ENCODE measurements at regions not wholly inside any gene's neighbourhood (a gene's known extent, or its start where the extent isn't known, plus 50 kb on each side); places are given as distances from the start of the nearest gene placed in this dataset.

GRCh38 chr2:234691214-234691575 lies 194.3 kb upstream of the ARL4C start:
- TF ChIP-seq SPI1 (IDR thresholded peaks at IDR 0.05; ENCODE audit: low read depth, low read length) = no peak
- no peak for TF ChIP-seq PAX5 (IDR thresholded peaks at IDR 0.05; ENCODE audit: insufficient read depth, low read length, severe bottlenecking)
- TF ChIP-seq TAF1 (IDR thresholded peaks at IDR 0.05; ENCODE audit: low read depth, low read length) = no peak
- no peak for TF ChIP-seq POLR2A (IDR thresholded peaks at IDR 0.05; ENCODE audit: low read depth, low read length)
- TF ChIP-seq POLR2AphosphoS5 (IDR thresholded peaks at IDR 0.05; ENCODE audit: low read depth, low read length) = no peak
- FAIRE-seq (no peak), DNase-seq (ENCODE audit: insufficient read length, low spot score) (no peak)

GRCh38 chr2:234690569-234691213 lies 193.8 kb upstream of the ARL4C start:
- TF ChIP-seq POU2F2 (IDR thresholded peaks at IDR 0.05; ENCODE audit: low read depth, low read length) (no peak), PAX5 (IDR thresholded peaks at IDR 0.05; ENCODE audit: insufficient read depth, low read length, severe bottlenecking) (no peak)

GRCh38 chr2:234689911-234690379 lies 193.1 kb upstream of the ARL4C start:
- DNase-seq (ENCODE audit: insufficient read length, low spot score) (no peak), FAIRE-seq (no peak)
- no peak for TF ChIP-seq POLR2A (IDR thresholded peaks at IDR 0.05; ENCODE audit: low read depth, low read length)
- TF ChIP-seq POU2F2 (IDR thresholded peaks at IDR 0.05; ENCODE audit: low read depth, low read length) = no peak
- TF ChIP-seq TAF1 (IDR thresholded peaks at IDR 0.05; ENCODE audit: low read depth, low read length) = no peak
- TF ChIP-seq POLR2AphosphoS5 (IDR thresholded peaks at IDR 0.05; ENCODE audit: low read depth, low read length) = no peak
- no peak for TF ChIP-seq SPI1 (IDR thresholded peaks at IDR 0.05; ENCODE audit: low read depth, low read length)

More at GRCh38 chr2:234690569-234691213, 193.8 kb upstream of the ARL4C start:
- no peak for DNase-seq (ENCODE audit: insufficient read length, low spot score)
- FAIRE-seq = no peak

- FAIRE-seq (peak; percentile 76), DNase-seq (ENCODE audit: insufficient read length, low spot score) (no peak)
- TF ChIP-seq TAF1 (IDR thresholded peaks at IDR 0.05; ENCODE audit: low read depth, low read length) (no peak), PAX5 (IDR thresholded peaks at IDR 0.05; ENCODE audit: insufficient read depth, low read length, severe bottlenecking) (no peak), POLR2A (IDR thresholded peaks at IDR 0.05; ENCODE audit: low read depth, low read length) (no peak), POLR2AphosphoS5 (IDR thresholded peaks at IDR 0.05; ENCODE audit: low read depth, low read length) (no peak), POU2F2 (IDR thresholded peaks at IDR 0.05; ENCODE audit: low read depth, low read length) (no peak), SPI1 (IDR thresholded peaks at IDR 0.05; ENCODE audit: low read depth, low read length) (no peak)
These were observed 191.0 kb upstream of the ARL4C start for GRCh38 chr2:234687718-234688475.

- no peak for DNase-seq (ENCODE audit: insufficient read length, low spot score)
- TF ChIP-seq POLR2AphosphoS5 (IDR thresholded peaks at IDR 0.05; ENCODE audit: low read depth, low read length) (no peak), SPI1 (IDR thresholded peaks at IDR 0.05; ENCODE audit: low read depth, low read length) (no peak), TAF1 (IDR thresholded peaks at IDR 0.05; ENCODE audit: low read depth, low read length) (no peak), PAX5 (IDR thresholded peaks at IDR 0.05; ENCODE audit: insufficient read depth, low read length, severe bottlenecking) (no peak), POU2F2 (IDR thresholded peaks at IDR 0.05; ENCODE audit: low read depth, low read length) (no peak), POLR2A (IDR thresholded peaks at IDR 0.05; ENCODE audit: low read depth, low read length) (no peak)
- FAIRE-seq = no peak
These were observed 189.4 kb upstream of the ARL4C start for GRCh38 chr2:234686088-234686890.

GRCh38 chr2:234684466-234684865 lies 187.6 kb upstream of the ARL4C start:
- FAIRE-seq (no peak), DNase-seq (ENCODE audit: insufficient read length, low spot score) (no peak)
- TF ChIP-seq POU2F2 (IDR thresholded peaks at IDR 0.05; ENCODE audit: low read depth, low read length) (no peak), PAX5 (IDR thresholded peaks at IDR 0.05; ENCODE audit: insufficient read depth, low read length, severe bottlenecking) (no peak), POLR2AphosphoS5 (IDR thresholded peaks at IDR 0.05; ENCODE audit: low read depth, low read length) (no peak), SPI1 (IDR thresholded peaks at IDR 0.05; ENCODE audit: low read depth, low read length) (no peak), POLR2A (IDR thresholded peaks at IDR 0.05; ENCODE audit: low read depth, low read length) (no peak), TAF1 (IDR thresholded peaks at IDR 0.05; ENCODE audit: low read depth, low read length) (no peak)

GRCh38 chr2:234683950-234684349 lies 187.1 kb upstream of the ARL4C start:
- FAIRE-seq = no peak
- no peak for DNase-seq (ENCODE audit: insufficient read length, low spot score)
- TF ChIP-seq PAX5 (IDR thresholded peaks at IDR 0.05; ENCODE audit: insufficient read depth, low read length, severe bottlenecking) (no peak), POLR2AphosphoS5 (IDR thresholded peaks at IDR 0.05; ENCODE audit: low read depth, low read length) (no peak), POLR2A (IDR thresholded peaks at IDR 0.05; ENCODE audit: low read depth, low read length) (no peak), POU2F2 (IDR thresholded peaks at IDR 0.05; ENCODE audit: low read depth, low read length) (no peak), SPI1 (IDR thresholded peaks at IDR 0.05; ENCODE audit: low read depth, low read length) (no peak), TAF1 (IDR thresholded peaks at IDR 0.05; ENCODE audit: low read depth, low read length) (no peak)

- no peak for TF ChIP-seq POLR2A (IDR thresholded peaks at IDR 0.05; ENCODE audit: low read depth, low read length)
- no peak for TF ChIP-seq TAF1 (IDR thresholded peaks at IDR 0.05; ENCODE audit: low read depth, low read length)
- TF ChIP-seq POLR2AphosphoS5 (IDR thresholded peaks at IDR 0.05; ENCODE audit: low read depth, low read length) = no peak
- TF ChIP-seq PAX5 (IDR thresholded peaks at IDR 0.05; ENCODE audit: insufficient read depth, low read length, severe bottlenecking) = no peak
- no peak for TF ChIP-seq POU2F2 (IDR thresholded peaks at IDR 0.05; ENCODE audit: low read depth, low read length)
- TF ChIP-seq SPI1 (IDR thresholded peaks at IDR 0.05; ENCODE audit: low read depth, low read length) = no peak
- peak; percentile 33 for FAIRE-seq
- no peak for DNase-seq (ENCODE audit: insufficient read length, low spot score)
These were observed 185.8 kb upstream of the ARL4C start for GRCh38 chr2:234682492-234683228.

Data from GM12891 (cell line).